Lower leg skin (tissue), 4 donors: ENCODE measurements at regions not wholly inside any gene's neighbourhood (a gene's known extent, or its start where the extent isn't known, plus 50 kb on each side); places are given as distances from the start of the nearest gene placed in this dataset.

ENCODE experiments used
- DNase-seq, 2 donors: peaks; one replicate each; pipeline ENCODE4 v3.0.0-alpha.2; 2019; ENCODE audit warnings: low spot score in 2 of 2
- H3K4me3 ChIP-seq: fragments of 200-600 bp; sonication (generic); 2 replicates; pipeline ENCODE4 v1.5.1; 2017; ENCODE audit warnings: mild to moderate bottlenecking, low read depth; ENCODE audit not compliant: poor library complexity, severe bottlenecking
- CTCF ChIP-seq, 3 donors: fragments of 450-650 bp; IDR thresholded peaks; one replicate each; pipeline ENCODE4 v1.5.1; 2016; ENCODE audit warnings: antibody characterized with exemption in 3 of 3, mild to moderate bottlenecking in 3 of 3, moderate library complexity in 2 of 3
- POLR2A ChIP-seq, 2 donors: fragments of 450-650 bp; IDR thresholded peaks; one replicate each; pipeline ENCODE4 v1.6.1; 2016 to 2017; ENCODE audit warnings: antibody characterized with exemption in 2 of 2, mild to moderate bottlenecking in 1 of 2, moderate library complexity in 1 of 2
- WGBS, 2 donors: methylation state at CpG; one replicate each; pipeline ENCODE4 v1.1.5; 2018; 5-methylcytosine and 5-hydroxymethylcytosine counted together
- intact Hi-C: fragments of 100-400 bp; cut with DNase I; formaldehyde crosslinking; loops from one replicate; pipeline ENCODE4 v1.15.0; 2023; ENCODE audit warnings: low total_unique reads

GRCh38 chr11:26806219-26806618 is 84.4 kb upstream of the SLC5A12 start:
- DNase-seq: no peak
- H3K4me3 ChIP-seq: no peak overlapping the region
- intact Hi-C loops: no loop called here
- WGBS, 2 donors: 14 to 20% methylated on average over 1 of the region's 1 CpG
- TF ChIP-seq CTCF (IDR thresholded peaks at IDR 0.05): no peak
- no peak for TF ChIP-seq POLR2A (IDR thresholded peaks at IDR 0.05)

- H3K4me3 ChIP-seq: no peak overlapping the region
- WGBS, 2 donors: 35 to 64% methylated on average over 1 of the region's 1 CpG
- no peak for DNase-seq
- no peak for TF ChIP-seq POLR2A (IDR thresholded peaks at IDR 0.05)
- intact Hi-C loops: no loop called here
Measured at GRCh38 chr11:26820739-26821138, 98.9 kb upstream of the SLC5A12 start.

- DNase-seq: no peak
- TF ChIP-seq CTCF (IDR thresholded peaks at IDR 0.05) (no peak), POLR2A (IDR thresholded peaks at IDR 0.05) (no peak)
- intact Hi-C loops: no loop called here
- 88 to 93% methylated on average over 2 of the region's 2 CpGs for WGBS, 2 donors
- no peak overlapping the region for H3K4me3 ChIP-seq
Measured at GRCh38 chr11:26823963-26824362, 102.1 kb upstream of the SLC5A12 start.

- intact Hi-C loops: no loop called here
- no peak overlapping the region for H3K4me3 ChIP-seq
- TF ChIP-seq POLR2A (IDR thresholded peaks at IDR 0.05): no peak
- TF ChIP-seq CTCF (IDR thresholded peaks at IDR 0.05): no peak
- 48 to 52% methylated on average over 10 of the region's 10 CpGs for WGBS, 2 donors
- DNase-seq: no peak
Measured at GRCh38 chr11:26827567-26828081, 105.8 kb upstream of the SLC5A12 start.

GRCh38 chr11:26828288-26828687 is 106.4 kb upstream of the SLC5A12 start:
- intact Hi-C loops: no loop called here
- no peak for DNase-seq
- H3K4me3 ChIP-seq: no peak overlapping the region
- WGBS, 2 donors: 46 to 65% methylated on average over 2 of the region's 2 CpGs
- no peak for TF ChIP-seq POLR2A (IDR thresholded peaks at IDR 0.05)
- TF ChIP-seq CTCF (IDR thresholded peaks at IDR 0.05): no peak

GRCh38 chr11:26830218-26830617 is 108.4 kb upstream of the SLC5A12 start:
- intact Hi-C loops: no loop called here
- 91 to 96% methylated on average over 1 of the region's 1 CpG for WGBS, 2 donors
- H3K4me3 ChIP-seq: no peak overlapping the region
- TF ChIP-seq CTCF (IDR thresholded peaks at IDR 0.05): no peak
- TF ChIP-seq POLR2A (IDR thresholded peaks at IDR 0.05): no peak
- no peak for DNase-seq
